Immature natural killer cell (primary cell): ENCODE measurements at regions not wholly inside any gene's neighbourhood (a gene's known extent, or its start where the extent isn't known, plus 50 kb on each side); places are given as distances from the start of the nearest gene placed in this dataset.

ENCODE experiments used
- DNase-seq, 3 donors: peaks; one replicate each; pipeline ENCODE4 v3.0.0; 2022; ENCODE audit warnings: mixed read lengths in 1 of 3
- H3K27ac Mint-ChIP-seq, 6 donors: one replicate each; pipeline ENCODE4 v1.8.0; 2020; ENCODE audit warnings: mixed read lengths in 6 of 6, mild to moderate bottlenecking in 5 of 6, inconsistent platforms in 4 of 6, moderate library complexity in 3 of 6
- H3K27me3 Mint-ChIP-seq, 3 donors: one replicate each; pipeline ENCODE4 v1.8.0; 2020 to 2021; ENCODE audit warnings: low read depth in 3 of 3, mild to moderate bottlenecking in 3 of 3, mixed read lengths in 3 of 3, moderate library complexity in 3 of 3, inconsistent platforms in 1 of 3
- H3K36me3 Mint-ChIP-seq, 3 donors: one replicate each; pipeline ENCODE4 v1.8.0; 2020; ENCODE audit warnings: mixed read lengths in 3 of 3, inconsistent platforms in 2 of 3, mild to moderate bottlenecking in 2 of 3
- H3K4me1 Mint-ChIP-seq, 2 donors: one replicate each; pipeline ENCODE4 v1.8.0; 2020; ENCODE audit warnings: inconsistent platforms in 2 of 2, mild to moderate bottlenecking in 2 of 2, mixed read lengths in 2 of 2, moderate library complexity in 1 of 2
- H3K4me3 Mint-ChIP-seq, 5 donors: one replicate each; pipeline ENCODE4 v1.8.0; 2020; ENCODE audit warnings: mild to moderate bottlenecking in 5 of 5, mixed read lengths in 5 of 5, inconsistent platforms in 3 of 5, moderate library complexity in 3 of 5
- H3K9me3 Mint-ChIP-seq, 6 donors: one replicate each; pipeline ENCODE4 v1.8.0; 2020; ENCODE audit warnings: mild to moderate bottlenecking in 6 of 6, mixed read lengths in 6 of 6, inconsistent platforms in 4 of 6, moderate library complexity in 3 of 6

DNA sequence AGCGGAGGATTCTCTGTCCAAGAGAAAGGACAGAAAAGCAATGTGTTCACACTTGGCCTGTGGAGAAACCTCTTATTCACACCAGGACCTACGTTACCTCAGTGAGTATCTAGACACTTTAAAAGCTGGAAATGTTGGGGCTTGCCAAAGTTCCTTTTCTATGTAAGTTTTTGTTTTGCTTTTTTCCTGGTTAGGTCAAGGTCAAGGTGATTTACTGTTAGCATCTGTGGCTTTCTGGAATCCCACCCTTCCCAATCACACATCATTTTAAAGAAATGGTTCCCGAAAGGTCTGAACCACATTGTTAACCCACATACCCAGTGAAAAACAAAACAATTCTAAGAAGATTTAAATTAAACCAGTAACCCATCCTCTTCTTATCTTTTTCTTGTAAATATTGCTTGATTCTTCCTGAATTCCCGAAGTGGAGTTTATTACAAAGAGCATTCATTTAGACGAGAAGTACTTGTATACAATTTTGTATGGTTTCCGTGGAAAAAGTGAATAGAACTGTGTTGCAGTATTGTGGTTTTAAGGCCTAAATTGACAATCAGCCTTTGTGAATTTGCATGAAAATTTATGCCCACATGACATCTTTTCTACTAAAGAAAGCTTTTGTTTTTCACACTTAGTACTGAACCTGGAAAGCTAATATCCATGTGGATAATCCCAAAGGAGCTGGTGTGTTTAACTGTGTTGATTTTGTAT lies 827.0 kb upstream of the IGFBP3 start:
- H3K4me1 Mint-ChIP-seq, result peaks cover 0 to 3% of the 10 kb centered on the region in 2 donors
- H3K36me3 Mint-ChIP-seq, result no peaks in the 10 kb centered on the region
- peaks cover 0 to 3% (median 0%) of the 10 kb centered on the region in 3 donors for H3K27me3 Mint-ChIP-seq
- H3K27ac Mint-ChIP-seq, result no peak overlapping the region
- DNase-seq, result no peak
- H3K9me3 Mint-ChIP-seq, result peaks cover 0 to 24% (median 10%) of the 10 kb centered on the region in 6 donors
- no peak overlapping the region for H3K4me3 Mint-ChIP-seq

DNA sequence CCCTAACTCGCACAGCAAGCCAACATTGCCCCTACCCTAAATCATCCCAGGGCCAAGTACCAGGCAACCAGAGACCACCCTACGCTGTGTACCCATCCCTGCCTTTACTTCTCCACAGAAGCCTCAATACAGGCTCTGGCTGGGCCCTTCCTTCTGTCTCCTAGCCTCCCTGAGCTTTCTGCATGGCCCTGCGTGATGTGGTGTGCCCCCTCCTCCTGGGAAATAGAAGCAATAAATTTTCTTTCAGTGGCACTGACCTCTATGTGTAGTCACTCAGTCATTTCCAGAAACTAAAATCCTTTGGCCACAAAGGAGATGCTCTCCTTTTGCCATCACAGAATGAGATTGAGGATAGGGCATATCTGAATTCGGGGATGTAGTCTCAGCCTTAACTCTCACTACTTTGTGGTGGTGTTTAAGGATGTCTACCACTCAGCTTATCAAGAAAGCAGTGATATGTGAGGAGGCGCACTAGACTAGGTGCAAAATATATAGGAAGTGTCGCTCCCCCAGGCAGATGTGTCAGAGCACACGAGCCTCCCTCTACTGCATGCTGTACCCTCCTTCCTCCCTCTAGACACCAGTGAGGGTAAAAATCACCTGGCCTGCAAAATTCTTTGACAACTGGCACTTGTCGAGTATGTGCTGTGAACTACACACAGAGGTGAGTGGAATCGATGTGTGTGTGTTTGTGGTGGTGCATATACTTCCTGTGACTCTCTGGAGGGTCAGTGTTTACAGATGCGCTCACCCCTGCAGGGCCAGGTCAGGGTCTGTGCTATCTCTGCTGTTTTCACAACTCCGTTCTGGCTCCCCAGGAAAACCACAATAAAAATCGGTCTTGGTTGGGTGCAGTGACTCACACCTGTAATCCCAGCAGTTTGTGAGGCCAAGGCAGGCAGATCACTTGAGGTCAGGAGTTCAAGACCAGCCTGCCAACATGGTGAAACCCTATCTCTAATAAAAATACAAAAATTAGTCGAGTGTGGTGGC lies 825.9 kb upstream of the IGFBP3 start:
- H3K4me3 Mint-ChIP-seq, result no peak overlapping the region
- H3K27me3 Mint-ChIP-seq, result peaks cover 0 to 3% (median 0%) of the 10 kb centered on the region in 3 donors
- no peak for DNase-seq
- no peak overlapping the region for H3K27ac Mint-ChIP-seq
- no peaks in the 10 kb centered on the region for H3K36me3 Mint-ChIP-seq
- peaks cover 0 to 3% of the 10 kb centered on the region in 2 donors for H3K4me1 Mint-ChIP-seq
- peaks cover 0 to 25% (median 11%) of the 10 kb centered on the region in 6 donors for H3K9me3 Mint-ChIP-seq

- no peaks in the 10 kb centered on the region for H3K36me3 Mint-ChIP-seq
- peaks cover 1 to 3% (median 2%) of the 10 kb centered on the region in 3 donors for H3K27me3 Mint-ChIP-seq
- no peak overlapping the region for H3K27ac Mint-ChIP-seq
- no peak for DNase-seq
- H3K4me1 Mint-ChIP-seq, result peaks cover 0 to 3% of the 10 kb centered on the region in 2 donors
- H3K9me3 Mint-ChIP-seq, result peaks cover 0 to 23% (median 8%) of the 10 kb centered on the region in 6 donors
- no peak overlapping the region for H3K4me3 Mint-ChIP-seq
Observed at GRCh38 chr7:46745707-46746090, 824.6 kb upstream of the IGFBP3 start.

DNA sequence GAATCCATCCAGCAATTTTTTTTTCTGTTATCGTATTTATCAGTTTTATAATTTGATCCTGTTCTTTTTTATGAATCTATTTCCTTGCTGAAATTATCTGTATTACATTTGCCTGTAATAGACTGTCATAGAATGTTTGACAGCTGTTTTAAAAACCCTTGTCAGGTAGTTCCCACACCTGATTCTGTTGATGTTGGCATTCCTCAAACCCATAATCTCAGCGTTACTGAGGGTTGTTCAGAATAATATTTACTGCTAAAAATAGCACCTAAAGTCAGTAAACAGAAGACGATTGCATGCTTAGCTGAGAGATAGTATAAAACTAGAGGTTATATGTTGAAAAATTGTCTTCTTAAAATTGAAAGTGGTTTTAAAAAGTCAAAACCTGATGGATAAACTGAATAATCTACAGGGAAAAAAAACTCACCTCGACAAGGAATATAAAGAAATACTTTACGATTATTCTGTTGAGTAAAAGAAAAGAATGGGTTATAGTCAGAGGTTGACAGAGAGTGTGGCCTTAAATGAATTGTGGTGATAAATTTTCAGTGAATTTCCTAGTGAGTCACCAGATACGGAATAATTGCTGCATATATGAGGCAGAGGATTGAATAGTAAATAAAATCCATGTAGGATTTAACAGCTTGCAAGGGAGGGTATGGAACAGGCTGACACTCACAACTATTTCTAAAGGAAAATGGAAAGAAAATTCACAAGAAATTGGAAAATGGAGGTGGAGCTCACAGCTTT lies 824.1 kb upstream of the IGFBP3 start:
- Mint-ChIP-seq H3K9me3 (peaks cover 0 to 20% (median 8%) of the 10 kb centered on the region in 6 donors), H3K36me3 (no peaks in the 10 kb centered on the region), H3K27me3 (peaks cover under 1 to 2% (median 1%) of the 10 kb centered on the region in 3 donors), H3K4me3 (no peak overlapping the region), H3K4me1 (peaks cover 0 to 3% of the 10 kb centered on the region in 2 donors), H3K27ac (no peak overlapping the region)
- no peak for DNase-seq

DNA sequence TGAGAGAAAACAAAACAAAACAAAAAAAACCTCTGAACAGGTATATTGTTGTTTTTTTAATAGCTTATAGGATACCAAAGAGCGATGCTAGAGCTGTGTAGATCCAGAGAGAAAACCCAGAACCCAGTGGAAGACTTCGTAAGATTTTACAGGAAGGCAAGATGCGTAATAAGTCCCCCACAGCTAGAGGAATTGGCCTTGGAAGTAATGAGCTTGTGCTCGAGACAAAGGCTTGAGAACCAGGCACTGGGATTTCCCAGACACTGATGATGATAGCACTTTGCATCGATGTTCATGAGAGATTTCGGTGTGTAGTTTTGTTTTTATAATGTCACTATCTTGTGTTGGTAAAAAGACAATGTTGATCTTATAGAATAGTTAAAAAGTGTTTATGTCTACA lies 821.5 kb upstream of the IGFBP3 start:
- DNase-seq, result no peak
- Mint-ChIP-seq H3K4me3 (no peak overlapping the region), H3K4me1 (no peaks in the 10 kb centered on the region), H3K9me3 (peaks cover 0 to 15% (median 5%) of the 10 kb centered on the region in 6 donors), H3K27ac (no peak overlapping the region), H3K36me3 (no peaks in the 10 kb centered on the region), H3K27me3 (peaks cover 0 to 2% (median 1%) of the 10 kb centered on the region in 3 donors)

DNA sequence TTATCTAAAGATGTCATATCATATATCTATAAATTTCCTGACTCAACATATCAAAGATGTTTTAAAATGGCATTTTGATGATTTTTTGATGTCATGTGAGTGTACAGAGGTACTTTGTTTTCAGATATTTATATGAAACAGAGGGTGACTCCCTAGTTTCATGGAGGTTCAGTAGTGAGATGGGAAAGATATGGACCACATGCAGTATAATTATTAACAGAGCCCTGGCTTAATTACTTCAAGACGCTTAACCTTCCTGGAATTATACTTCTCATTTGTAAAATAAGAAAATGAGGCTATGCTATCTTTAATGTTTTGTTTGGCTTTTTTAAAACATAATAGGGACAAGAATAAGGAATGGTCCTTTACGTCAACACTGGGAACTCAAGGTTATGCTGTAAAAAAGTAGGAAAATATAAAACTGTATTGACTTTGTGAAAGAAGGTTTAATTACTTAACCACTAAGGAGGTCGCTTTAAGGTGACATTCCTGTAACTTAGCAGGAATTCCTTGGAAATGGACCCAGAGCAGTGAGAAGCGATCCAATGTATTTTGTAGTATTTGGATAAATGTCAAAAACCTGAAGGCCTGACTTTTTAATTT lies 821.0 kb upstream of the IGFBP3 start:
- Mint-ChIP-seq H3K4me1 (no peaks in the 10 kb centered on the region), H3K36me3 (no peaks in the 10 kb centered on the region), H3K27ac (no peak overlapping the region), H3K9me3 (peaks cover 0 to 19% (median 4%) of the 10 kb centered on the region in 6 donors), H3K27me3 (peaks cover 0 to 2% (median 1%) of the 10 kb centered on the region in 3 donors), H3K4me3 (no peak overlapping the region)
- no peak for DNase-seq

- no peak overlapping the region for H3K4me3 Mint-ChIP-seq
- no peak overlapping the region for H3K27ac Mint-ChIP-seq
- no peak for DNase-seq
- H3K27me3 Mint-ChIP-seq, result peaks cover 0 to 2% (median 1%) of the 10 kb centered on the region in 3 donors
- H3K9me3 Mint-ChIP-seq, result peaks cover under 1 to 19% (median 2%) of the 10 kb centered on the region in 6 donors
- H3K4me1 Mint-ChIP-seq, result no peaks in the 10 kb centered on the region
- H3K36me3 Mint-ChIP-seq, result no peaks in the 10 kb centered on the region
Observed at GRCh38 chr7:46741181-46741580, 820.1 kb upstream of the IGFBP3 start.

- H3K36me3 Mint-ChIP-seq, result no peaks in the 10 kb centered on the region
- H3K27ac Mint-ChIP-seq, result no peak overlapping the region
- H3K4me3 Mint-ChIP-seq, result no peak overlapping the region
- H3K4me1 Mint-ChIP-seq, result no peaks in the 10 kb centered on the region
- no peak for DNase-seq
- H3K27me3 Mint-ChIP-seq, result peaks cover 0 to 2% (median 1%) of the 10 kb centered on the region in 3 donors
- H3K9me3 Mint-ChIP-seq, result peaks cover 2 to 16% (median 8%) of the 10 kb centered on the region in 6 donors
Observed at GRCh38 chr7:46739518-46740234, 818.6 kb upstream of the IGFBP3 start.

GRCh38 chr7:46738796-46739195 lies 817.7 kb upstream of the IGFBP3 start:
- Mint-ChIP-seq H3K36me3 (no peaks in the 10 kb centered on the region), H3K9me3 (peaks cover 2 to 24% (median 8%) of the 10 kb centered on the region in 6 donors), H3K4me3 (no peak overlapping the region), H3K27me3 (peaks cover 0 to 2% (median 1%) of the 10 kb centered on the region in 3 donors), H3K27ac (no peak overlapping the region), H3K4me1 (no peaks in the 10 kb centered on the region)
- DNase-seq, result no peak

GRCh38 chr7:46738165-46738564 lies 817.1 kb upstream of the IGFBP3 start:
- H3K36me3 Mint-ChIP-seq, result no peaks in the 10 kb centered on the region
- no peak for DNase-seq
- H3K4me3 Mint-ChIP-seq, result no peak overlapping the region
- no peaks in the 10 kb centered on the region for H3K4me1 Mint-ChIP-seq
- H3K9me3 Mint-ChIP-seq, result peaks cover 4 to 24% (median 7%) of the 10 kb centered on the region in 6 donors
- peaks cover 0 to 2% (median 2%) of the 10 kb centered on the region in 3 donors for H3K27me3 Mint-ChIP-seq
- no peak overlapping the region for H3K27ac Mint-ChIP-seq

DNA sequence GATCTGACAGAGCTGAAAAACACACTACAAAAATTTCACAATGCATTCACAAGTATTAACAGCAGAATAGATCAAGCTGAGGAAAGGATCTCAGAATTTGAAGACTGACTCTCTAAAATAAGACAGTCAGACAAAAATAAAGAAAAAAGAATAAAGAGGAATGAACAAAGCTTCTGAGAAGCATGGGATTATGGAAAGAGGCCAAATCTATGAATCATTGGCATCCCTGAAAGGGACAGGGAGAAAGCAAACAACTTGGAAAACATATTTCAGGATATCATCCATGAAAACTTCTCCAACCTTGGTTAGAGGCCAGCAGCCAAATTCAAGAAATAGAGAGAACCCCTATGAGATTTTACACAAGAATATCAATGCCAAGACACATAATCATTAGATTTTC lies 804.8 kb upstream of the IGFBP3 start:
- H3K9me3 Mint-ChIP-seq, result peaks cover 0 to 26% (median 15%) of the 10 kb centered on the region in 6 donors
- no peak for DNase-seq
- H3K27ac Mint-ChIP-seq, result no peak overlapping the region
- H3K27me3 Mint-ChIP-seq, result peaks cover 0 to 5% (median 0%) of the 10 kb centered on the region in 3 donors
- H3K36me3 Mint-ChIP-seq, result no peaks in the 10 kb centered on the region
- H3K4me3 Mint-ChIP-seq, result no peak overlapping the region
- H3K4me1 Mint-ChIP-seq, result no peaks in the 10 kb centered on the region

GRCh38 chr7:46725136-46725535 lies 804.1 kb upstream of the IGFBP3 start:
- peaks cover 0 to 5% (median 0%) of the 10 kb centered on the region in 3 donors for H3K27me3 Mint-ChIP-seq
- H3K27ac Mint-ChIP-seq, result no peak overlapping the region
- H3K4me1 Mint-ChIP-seq, result no peaks in the 10 kb centered on the region

More at GRCh38 chr7:46725136-46725535, 804.1 kb upstream of the IGFBP3 start:
- Mint-ChIP-seq H3K4me3 (no peak overlapping the region), H3K9me3 (peaks cover 0 to 29% (median 18%) of the 10 kb centered on the region in 6 donors), H3K36me3 (no peaks in the 10 kb centered on the region)
- DNase-seq, result no peak
